Tibial nerve (tissue), 4 donors: ENCODE measurements at regions not wholly inside any gene's neighbourhood (a gene's known extent, or its start where the extent isn't known, plus 50 kb on each side); places are given as distances from the start of the nearest gene placed in this dataset.

Experiments
- CTCF ChIP-seq, 5 experiments: fragments of 200-600 bp in 3 of 5; fragments of 450-650 bp in 2 of 5; sonication (generic) in 3 of 5; IDR thresholded peaks; one replicate each; pipeline ENCODE4 v1.5.1; 2016 to 2019; ENCODE audit warnings: antibody characterized with exemption in 5 of 5, mild to moderate bottlenecking in 3 of 5, moderate library complexity in 2 of 5
- EP300 ChIP-seq, 2 donors: sonication (generic); formaldehyde crosslinking; IDR thresholded peaks; one replicate each; pipeline ENCODE4 v1.6.1; 2017; ENCODE audit warnings: antibody characterized with exemption in 2 of 2, mild to moderate bottlenecking in 1 of 2
- POLR2A ChIP-seq, 2 donors: fragments of 450-650 bp; IDR thresholded peaks; one replicate each; pipeline ENCODE4 v1.6.1; 2017; ENCODE audit warnings: antibody characterized with exemption in 2 of 2, mild to moderate bottlenecking in 2 of 2, moderate library complexity in 2 of 2

- TF ChIP-seq POLR2A (IDR thresholded peaks at IDR 0.05) (no peak), CTCF (IDR thresholded peaks at IDR 0.05) (no peak), EP300 (IDR thresholded peaks at IDR 0.05) (no peak)
Measured at GRCh38 chr19:32268381-32268780, 77.0 kb upstream of the ZNF507 start.
